ENCODE measurements at regions not wholly inside any gene's neighbourhood (a gene's known extent, or its start where the extent isn't known, plus 50 kb on each side); places are given as distances from the start of the nearest gene placed in this dataset.

DNA sequence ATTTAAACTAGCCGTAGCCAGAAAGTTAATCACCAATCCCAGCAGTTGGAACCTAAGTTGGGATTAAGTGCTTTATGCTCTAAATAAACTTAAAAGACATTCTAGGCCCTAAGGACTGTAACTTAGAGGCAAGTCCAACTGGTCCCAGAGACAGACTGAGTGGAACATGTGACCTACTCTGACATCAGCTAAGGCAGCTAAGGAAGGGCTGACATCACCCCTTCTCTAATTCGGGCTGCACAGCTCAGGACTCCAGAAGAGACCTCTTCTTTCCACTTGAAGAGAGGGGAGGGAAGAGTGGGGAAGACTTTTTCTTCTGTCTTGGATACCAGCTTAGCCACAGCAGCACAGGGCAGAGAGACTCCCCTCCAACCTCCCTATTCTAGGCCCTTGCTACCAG, 565.2 kb downstream of the CDH8 start (continued):
- TF ChIP-seq, protein P1, sequence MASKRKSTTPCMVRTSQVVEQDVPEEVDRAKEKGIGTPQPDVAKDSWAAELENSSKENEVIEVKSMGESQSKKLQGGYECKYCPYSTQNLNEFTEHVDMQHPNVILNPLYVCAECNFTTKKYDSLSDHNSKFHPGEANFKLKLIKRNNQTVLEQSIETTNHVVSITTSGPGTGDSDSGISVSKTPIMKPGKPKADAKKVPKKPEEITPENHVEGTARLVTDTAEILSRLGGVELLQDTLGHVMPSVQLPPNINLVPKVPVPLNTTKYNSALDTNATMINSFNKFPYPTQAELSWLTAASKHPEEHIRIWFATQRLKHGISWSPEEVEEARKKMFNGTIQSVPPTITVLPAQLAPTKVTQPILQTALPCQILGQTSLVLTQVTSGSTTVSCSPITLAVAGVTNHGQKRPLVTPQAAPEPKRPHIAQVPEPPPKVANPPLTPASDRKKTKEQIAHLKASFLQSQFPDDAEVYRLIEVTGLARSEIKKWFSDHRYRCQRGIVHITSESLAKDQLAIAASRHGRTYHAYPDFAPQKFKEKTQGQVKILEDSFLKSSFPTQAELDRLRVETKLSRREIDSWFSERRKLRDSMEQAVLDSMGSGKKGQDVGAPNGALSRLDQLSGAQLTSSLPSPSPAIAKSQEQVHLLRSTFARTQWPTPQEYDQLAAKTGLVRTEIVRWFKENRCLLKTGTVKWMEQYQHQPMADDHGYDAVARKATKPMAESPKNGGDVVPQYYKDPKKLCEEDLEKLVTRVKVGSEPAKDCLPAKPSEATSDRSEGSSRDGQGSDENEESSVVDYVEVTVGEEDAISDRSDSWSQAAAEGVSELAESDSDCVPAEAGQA (IDR thresholded peaks at IDR 0.05; ENCODE audit: low read depth), result no peak
- TF ChIP-seq, protein P1 (CRISPR knock-in tag; IDR thresholded peaks at IDR 0.05; ENCODE audit: borderline replicate concordance), result no peak
- TF ChIP-seq, protein P2, sequence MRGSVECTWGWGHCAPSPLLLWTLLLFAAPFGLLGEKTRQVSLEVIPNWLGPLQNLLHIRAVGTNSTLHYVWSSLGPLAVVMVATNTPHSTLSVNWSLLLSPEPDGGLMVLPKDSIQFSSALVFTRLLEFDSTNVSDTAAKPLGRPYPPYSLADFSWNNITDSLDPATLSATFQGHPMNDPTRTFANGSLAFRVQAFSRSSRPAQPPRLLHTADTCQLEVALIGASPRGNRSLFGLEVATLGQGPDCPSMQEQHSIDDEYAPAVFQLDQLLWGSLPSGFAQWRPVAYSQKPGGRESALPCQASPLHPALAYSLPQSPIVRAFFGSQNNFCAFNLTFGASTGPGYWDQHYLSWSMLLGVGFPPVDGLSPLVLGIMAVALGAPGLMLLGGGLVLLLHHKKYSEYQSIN (CRISPR knock-in tag; IDR thresholded peaks at IDR 0.05; ENCODE audit: borderline replicate concordance), result no peak
- TF ChIP-seq HMG20B (CRISPR knock-in tag; conservative IDR thresholded peaks at IDR 0.05) (no peak), ZNF776 (CRISPR knock-in tag; IDR thresholded peaks at IDR 0.05) (no peak), RFXANK (CRISPR knock-in tag; IDR thresholded peaks at IDR 0.05) (no peak)
- TF ChIP-seq, protein P3, sequence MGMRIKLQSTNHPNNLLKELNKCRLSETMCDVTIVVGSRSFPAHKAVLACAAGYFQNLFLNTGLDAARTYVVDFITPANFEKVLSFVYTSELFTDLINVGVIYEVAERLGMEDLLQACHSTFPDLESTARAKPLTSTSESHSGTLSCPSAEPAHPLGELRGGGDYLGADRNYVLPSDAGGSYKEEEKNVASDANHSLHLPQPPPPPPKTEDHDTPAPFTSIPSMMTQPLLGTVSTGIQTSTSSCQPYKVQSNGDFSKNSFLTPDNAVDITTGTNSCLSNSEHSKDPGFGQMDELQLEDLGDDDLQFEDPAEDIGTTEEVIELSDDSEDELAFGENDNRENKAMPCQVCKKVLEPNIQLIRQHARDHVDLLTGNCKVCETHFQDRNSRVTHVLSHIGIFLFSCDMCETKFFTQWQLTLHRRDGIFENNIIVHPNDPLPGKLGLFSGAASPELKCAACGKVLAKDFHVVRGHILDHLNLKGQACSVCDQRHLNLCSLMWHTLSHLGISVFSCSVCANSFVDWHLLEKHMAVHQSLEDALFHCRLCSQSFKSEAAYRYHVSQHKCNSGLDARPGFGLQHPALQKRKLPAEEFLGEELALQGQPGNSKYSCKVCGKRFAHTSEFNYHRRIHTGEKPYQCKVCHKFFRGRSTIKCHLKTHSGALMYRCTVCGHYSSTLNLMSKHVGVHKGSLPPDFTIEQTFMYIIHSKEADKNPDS (CRISPR knock-in tag; IDR thresholded peaks at IDR 0.05), result no peak
- TF ChIP-seq, protein P4, sequence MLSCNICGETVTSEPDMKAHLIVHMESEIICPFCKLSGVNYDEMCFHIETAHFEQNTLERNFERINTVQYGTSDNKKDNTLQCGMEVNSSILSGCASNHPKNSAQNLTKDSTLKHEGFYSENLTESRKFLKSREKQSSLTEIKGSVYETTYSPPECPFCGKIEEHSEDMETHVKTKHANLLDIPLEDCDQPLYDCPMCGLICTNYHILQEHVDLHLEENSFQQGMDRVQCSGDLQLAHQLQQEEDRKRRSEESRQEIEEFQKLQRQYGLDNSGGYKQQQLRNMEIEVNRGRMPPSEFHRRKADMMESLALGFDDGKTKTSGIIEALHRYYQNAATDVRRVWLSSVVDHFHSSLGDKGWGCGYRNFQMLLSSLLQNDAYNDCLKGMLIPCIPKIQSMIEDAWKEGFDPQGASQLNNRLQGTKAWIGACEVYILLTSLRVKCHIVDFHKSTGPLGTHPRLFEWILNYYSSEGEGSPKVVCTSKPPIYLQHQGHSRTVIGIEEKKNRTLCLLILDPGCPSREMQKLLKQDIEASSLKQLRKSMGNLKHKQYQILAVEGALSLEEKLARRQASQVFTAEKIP (CRISPR knock-in tag; IDR thresholded peaks at IDR 0.05; ENCODE audit: borderline replicate concordance), result no peak

All from HepG2 (cell line).